Endothelial cell of umbilical vein (primary cell): ENCODE measurements at regions not wholly inside any gene's neighbourhood (a gene's known extent, or its start where the extent isn't known, plus 50 kb on each side); places are given as distances from the start of the nearest gene placed in this dataset.

Experiments
- CTCF ChIP-seq, 2 donors: IDR thresholded peaks; 1 replicate in 1 of 2; 2 replicates in 1 of 2; pipeline ENCODE4 v1.5.1; 2011; ENCODE audit warnings: low read length in 2 of 2, mild to moderate bottlenecking in 2 of 2, moderate library complexity in 2 of 2, control low read depth in 1 of 2, inconsistent platforms in 1 of 2, low read depth in 1 of 2; ENCODE audit not compliant: insufficient read depth in 1 of 2; ENCODE audit errors: extremely low read depth in 1 of 2
- POLR2AphosphoS5 ChIP-seq: IDR thresholded peaks from 2 replicates; pipeline ENCODE4 v1.6.1; 2012; ENCODE audit warnings: low read depth, mild to moderate bottlenecking, control low read depth, low read length, moderate library complexity; ENCODE audit not compliant: insufficient read depth

GRCh38 chr2:84285056-84285747 is 173.9 kb downstream of the SUCLG1 start:
- TF ChIP-seq POLR2AphosphoS5 (no peak), CTCF (IDR thresholded peaks at IDR 0.05; ENCODE audit: extremely low read depth in 1 of 2, insufficient read depth in 1 of 2, low read depth in 1 of 2, low read length in 2 of 2) (no peak)
